B cell (primary cell): ENCODE measurements at regions not wholly inside any gene's neighbourhood (a gene's known extent, or its start where the extent isn't known, plus 50 kb on each side); places are given as distances from the start of the nearest gene placed in this dataset.

ENCODE experiments used
- CTCF ChIP-seq: fragments of 200-600 bp; IDR thresholded peaks from one replicate; pipeline ENCODE4 v1.8.0; 2022; ENCODE audit warnings: antibody characterized with exemption, mild to moderate bottlenecking
- EZH2 ChIP-seq: IDR thresholded peaks from 2 replicates; pipeline ENCODE4 v1.6.1; 2012; ENCODE audit warnings: borderline replicate concordance, low read depth, mild to moderate bottlenecking, moderate library complexity, low read length; ENCODE audit not compliant: insufficient read depth, poor library complexity, severe bottlenecking

- TF ChIP-seq EZH2 (no peak), CTCF (no peak)
These were observed 200.6 kb downstream of the GLRX3 start for GRCh38 chr10:130336617-130337304.
